H1 (cell line): ENCODE measurements at regions not wholly inside any gene's neighbourhood (a gene's known extent, or its start where the extent isn't known, plus 50 kb on each side); places are given as distances from the start of the nearest gene placed in this dataset.

ENCODE experiments used
- RNF2 ChIP-seq: fragments of 200-900, 300-1000 bp; sonication (generic); IDR thresholded peaks from 2 replicates; pipeline ENCODE4 v1.7.1; 2016; ENCODE audit warnings: borderline replicate concordance, low read depth, mild to moderate bottlenecking, antibody characterized with exemption, low read length; ENCODE audit not compliant: poor library complexity, severe bottlenecking; ENCODE audit errors: missing control alignments
- SIX5 ChIP-seq: IDR thresholded peaks from 2 replicates; pipeline ENCODE4 v1.6.1; 2011; ENCODE audit warnings: mild to moderate bottlenecking, low read depth, low read length
- TF ChIP-seq, protein P1 (sequence below): fragments of 300-600 bp; sonication (generic); IDR thresholded peaks from 2 replicates; pipeline ENCODE4 v1.7.1; 2012; ENCODE audit warnings: low read length, moderate library complexity, mild to moderate bottlenecking, inconsistent platforms; ENCODE audit not compliant: insufficient replicate concordance

GRCh38 chr18:1503847-1504246 is 599.2 kb downstream of the ADCYAP1 start (continued):
- TF ChIP-seq SIX5 (no peak), RNF2 (no peak)
- TF ChIP-seq, protein P1, sequence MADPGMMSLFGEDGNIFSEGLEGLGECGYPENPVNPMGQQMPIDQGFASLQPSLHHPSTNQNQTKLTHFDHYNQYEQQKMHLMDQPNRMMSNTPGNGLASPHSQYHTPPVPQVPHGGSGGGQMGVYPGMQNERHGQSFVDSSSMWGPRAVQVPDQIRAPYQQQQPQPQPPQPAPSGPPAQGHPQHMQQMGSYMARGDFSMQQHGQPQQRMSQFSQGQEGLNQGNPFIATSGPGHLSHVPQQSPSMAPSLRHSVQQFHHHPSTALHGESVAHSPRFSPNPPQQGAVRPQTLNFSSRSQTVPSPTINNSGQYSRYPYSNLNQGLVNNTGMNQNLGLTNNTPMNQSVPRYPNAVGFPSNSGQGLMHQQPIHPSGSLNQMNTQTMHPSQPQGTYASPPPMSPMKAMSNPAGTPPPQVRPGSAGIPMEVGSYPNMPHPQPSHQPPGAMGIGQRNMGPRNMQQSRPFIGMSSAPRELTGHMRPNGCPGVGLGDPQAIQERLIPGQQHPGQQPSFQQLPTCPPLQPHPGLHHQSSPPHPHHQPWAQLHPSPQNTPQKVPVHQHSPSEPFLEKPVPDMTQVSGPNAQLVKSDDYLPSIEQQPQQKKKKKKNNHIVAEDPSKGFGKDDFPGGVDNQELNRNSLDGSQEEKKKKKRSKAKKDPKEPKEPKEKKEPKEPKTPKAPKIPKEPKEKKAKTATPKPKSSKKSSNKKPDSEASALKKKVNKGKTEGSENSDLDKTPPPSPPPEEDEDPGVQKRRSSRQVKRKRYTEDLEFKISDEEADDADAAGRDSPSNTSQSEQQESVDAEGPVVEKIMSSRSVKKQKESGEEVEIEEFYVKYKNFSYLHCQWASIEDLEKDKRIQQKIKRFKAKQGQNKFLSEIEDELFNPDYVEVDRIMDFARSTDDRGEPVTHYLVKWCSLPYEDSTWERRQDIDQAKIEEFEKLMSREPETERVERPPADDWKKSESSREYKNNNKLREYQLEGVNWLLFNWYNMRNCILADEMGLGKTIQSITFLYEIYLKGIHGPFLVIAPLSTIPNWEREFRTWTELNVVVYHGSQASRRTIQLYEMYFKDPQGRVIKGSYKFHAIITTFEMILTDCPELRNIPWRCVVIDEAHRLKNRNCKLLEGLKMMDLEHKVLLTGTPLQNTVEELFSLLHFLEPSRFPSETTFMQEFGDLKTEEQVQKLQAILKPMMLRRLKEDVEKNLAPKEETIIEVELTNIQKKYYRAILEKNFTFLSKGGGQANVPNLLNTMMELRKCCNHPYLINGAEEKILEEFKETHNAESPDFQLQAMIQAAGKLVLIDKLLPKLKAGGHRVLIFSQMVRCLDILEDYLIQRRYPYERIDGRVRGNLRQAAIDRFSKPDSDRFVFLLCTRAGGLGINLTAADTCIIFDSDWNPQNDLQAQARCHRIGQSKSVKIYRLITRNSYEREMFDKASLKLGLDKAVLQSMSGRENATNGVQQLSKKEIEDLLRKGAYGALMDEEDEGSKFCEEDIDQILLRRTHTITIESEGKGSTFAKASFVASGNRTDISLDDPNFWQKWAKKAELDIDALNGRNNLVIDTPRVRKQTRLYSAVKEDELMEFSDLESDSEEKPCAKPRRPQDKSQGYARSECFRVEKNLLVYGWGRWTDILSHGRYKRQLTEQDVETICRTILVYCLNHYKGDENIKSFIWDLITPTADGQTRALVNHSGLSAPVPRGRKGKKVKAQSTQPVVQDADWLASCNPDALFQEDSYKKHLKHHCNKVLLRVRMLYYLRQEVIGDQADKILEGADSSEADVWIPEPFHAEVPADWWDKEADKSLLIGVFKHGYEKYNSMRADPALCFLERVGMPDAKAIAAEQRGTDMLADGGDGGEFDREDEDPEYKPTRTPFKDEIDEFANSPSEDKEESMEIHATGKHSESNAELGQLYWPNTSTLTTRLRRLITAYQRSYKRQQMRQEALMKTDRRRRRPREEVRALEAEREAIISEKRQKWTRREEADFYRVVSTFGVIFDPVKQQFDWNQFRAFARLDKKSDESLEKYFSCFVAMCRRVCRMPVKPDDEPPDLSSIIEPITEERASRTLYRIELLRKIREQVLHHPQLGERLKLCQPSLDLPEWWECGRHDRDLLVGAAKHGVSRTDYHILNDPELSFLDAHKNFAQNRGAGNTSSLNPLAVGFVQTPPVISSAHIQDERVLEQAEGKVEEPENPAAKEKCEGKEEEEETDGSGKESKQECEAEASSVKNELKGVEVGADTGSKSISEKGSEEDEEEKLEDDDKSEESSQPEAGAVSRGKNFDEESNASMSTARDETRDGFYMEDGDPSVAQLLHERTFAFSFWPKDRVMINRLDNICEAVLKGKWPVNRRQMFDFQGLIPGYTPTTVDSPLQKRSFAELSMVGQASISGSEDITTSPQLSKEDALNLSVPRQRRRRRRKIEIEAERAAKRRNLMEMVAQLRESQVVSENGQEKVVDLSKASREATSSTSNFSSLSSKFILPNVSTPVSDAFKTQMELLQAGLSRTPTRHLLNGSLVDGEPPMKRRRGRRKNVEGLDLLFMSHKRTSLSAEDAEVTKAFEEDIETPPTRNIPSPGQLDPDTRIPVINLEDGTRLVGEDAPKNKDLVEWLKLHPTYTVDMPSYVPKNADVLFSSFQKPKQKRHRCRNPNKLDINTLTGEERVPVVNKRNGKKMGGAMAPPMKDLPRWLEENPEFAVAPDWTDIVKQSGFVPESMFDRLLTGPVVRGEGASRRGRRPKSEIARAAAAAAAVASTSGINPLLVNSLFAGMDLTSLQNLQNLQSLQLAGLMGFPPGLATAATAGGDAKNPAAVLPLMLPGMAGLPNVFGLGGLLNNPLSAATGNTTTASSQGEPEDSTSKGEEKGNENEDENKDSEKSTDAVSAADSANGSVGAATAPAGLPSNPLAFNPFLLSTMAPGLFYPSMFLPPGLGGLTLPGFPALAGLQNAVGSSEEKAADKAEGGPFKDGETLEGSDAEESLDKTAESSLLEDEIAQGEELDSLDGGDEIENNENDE = no peak
